Panc1 (cell line): ENCODE measurements at regions not wholly inside any gene's neighbourhood (a gene's known extent, or its start where the extent isn't known, plus 50 kb on each side); places are given as distances from the start of the nearest gene placed in this dataset.

ENCODE experiments used
- POLR2AphosphoS5 ChIP-seq: IDR thresholded peaks from 2 replicates; pipeline ENCODE4 v1.6.1; 2012; ENCODE audit warnings: mild to moderate bottlenecking, low read depth, low read length, moderate library complexity
- TF ChIP-seq, protein P1 (sequence below), 2 experiments: IDR thresholded peaks; 2 replicates each; pipeline ENCODE4 v1.6.1; 2011 to 2012; ENCODE audit warnings: low read depth in 2 of 2, control low read depth in 1 of 2, low read length in 1 of 2, mild to moderate bottlenecking in 1 of 2, moderate library complexity in 1 of 2; ENCODE audit not compliant: insufficient read depth in 1 of 2
- TF ChIP-seq, protein P2 (sequence below): fragments of 450-650 bp; IDR thresholded peaks from 2 replicates; pipeline ENCODE4 v1.5.1; 2017; ENCODE audit warnings: mild to moderate bottlenecking

DNA sequence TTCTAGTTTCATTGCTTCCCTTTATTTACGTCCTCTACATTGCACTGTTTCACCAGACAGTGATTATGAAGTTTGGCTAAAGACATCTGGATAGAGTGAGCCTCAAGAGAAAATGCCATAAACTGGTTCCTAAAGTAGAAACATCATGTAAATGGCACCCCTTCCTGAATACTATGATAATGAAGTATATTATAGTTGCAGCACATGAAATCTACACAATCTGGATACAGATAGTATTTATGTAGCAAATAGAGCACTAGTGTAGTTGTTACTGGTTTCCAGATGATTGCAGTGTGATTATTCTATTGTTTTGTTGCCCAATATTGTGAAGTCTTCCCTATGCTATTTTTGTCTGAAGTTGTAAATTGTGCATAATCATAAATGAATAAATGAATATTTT, 2786.9 kb upstream of the PCDH20 start:
- no peak for TF ChIP-seq POLR2AphosphoS5
- TF ChIP-seq, protein P1, sequence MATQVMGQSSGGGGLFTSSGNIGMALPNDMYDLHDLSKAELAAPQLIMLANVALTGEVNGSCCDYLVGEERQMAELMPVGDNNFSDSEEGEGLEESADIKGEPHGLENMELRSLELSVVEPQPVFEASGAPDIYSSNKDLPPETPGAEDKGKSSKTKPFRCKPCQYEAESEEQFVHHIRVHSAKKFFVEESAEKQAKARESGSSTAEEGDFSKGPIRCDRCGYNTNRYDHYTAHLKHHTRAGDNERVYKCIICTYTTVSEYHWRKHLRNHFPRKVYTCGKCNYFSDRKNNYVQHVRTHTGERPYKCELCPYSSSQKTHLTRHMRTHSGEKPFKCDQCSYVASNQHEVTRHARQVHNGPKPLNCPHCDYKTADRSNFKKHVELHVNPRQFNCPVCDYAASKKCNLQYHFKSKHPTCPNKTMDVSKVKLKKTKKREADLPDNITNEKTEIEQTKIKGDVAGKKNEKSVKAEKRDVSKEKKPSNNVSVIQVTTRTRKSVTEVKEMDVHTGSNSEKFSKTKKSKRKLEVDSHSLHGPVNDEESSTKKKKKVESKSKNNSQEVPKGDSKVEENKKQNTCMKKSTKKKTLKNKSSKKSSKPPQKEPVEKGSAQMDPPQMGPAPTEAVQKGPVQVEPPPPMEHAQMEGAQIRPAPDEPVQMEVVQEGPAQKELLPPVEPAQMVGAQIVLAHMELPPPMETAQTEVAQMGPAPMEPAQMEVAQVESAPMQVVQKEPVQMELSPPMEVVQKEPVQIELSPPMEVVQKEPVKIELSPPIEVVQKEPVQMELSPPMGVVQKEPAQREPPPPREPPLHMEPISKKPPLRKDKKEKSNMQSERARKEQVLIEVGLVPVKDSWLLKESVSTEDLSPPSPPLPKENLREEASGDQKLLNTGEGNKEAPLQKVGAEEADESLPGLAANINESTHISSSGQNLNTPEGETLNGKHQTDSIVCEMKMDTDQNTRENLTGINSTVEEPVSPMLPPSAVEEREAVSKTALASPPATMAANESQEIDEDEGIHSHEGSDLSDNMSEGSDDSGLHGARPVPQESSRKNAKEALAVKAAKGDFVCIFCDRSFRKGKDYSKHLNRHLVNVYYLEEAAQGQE (IDR thresholded peaks at IDR 0.05; ENCODE audit: insufficient read depth in 1 of 2, low read depth in 2 of 2, low read length in 1 of 2) = no peak
- TF ChIP-seq, protein P2, sequence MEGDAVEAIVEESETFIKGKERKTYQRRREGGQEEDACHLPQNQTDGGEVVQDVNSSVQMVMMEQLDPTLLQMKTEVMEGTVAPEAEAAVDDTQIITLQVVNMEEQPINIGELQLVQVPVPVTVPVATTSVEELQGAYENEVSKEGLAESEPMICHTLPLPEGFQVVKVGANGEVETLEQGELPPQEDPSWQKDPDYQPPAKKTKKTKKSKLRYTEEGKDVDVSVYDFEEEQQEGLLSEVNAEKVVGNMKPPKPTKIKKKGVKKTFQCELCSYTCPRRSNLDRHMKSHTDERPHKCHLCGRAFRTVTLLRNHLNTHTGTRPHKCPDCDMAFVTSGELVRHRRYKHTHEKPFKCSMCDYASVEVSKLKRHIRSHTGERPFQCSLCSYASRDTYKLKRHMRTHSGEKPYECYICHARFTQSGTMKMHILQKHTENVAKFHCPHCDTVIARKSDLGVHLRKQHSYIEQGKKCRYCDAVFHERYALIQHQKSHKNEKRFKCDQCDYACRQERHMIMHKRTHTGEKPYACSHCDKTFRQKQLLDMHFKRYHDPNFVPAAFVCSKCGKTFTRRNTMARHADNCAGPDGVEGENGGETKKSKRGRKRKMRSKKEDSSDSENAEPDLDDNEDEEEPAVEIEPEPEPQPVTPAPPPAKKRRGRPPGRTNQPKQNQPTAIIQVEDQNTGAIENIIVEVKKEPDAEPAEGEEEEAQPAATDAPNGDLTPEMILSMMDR = no peak
